Kidney (tissue), 13 donors: ENCODE measurements at regions not wholly inside any gene's neighbourhood (a gene's known extent, or its start where the extent isn't known, plus 50 kb on each side); places are given as distances from the start of the nearest gene placed in this dataset.

Experiments used
- DNase-seq, 5 donors: peaks; one replicate each; pipeline ENCODE4 v3.0.0-alpha.2; 2013 to 2020
- FAIRE-seq: peaks from 2 replicates; lab custom pipeline; 2012; peaks lifted over from hg19 to GRCh38; lab: Jason Lieb, UNC
- H3K27ac ChIP-seq, 2 donors: one replicate each; pipeline ENCODE4 v1.7.0; 2013; ENCODE audit warnings: low read depth in 2 of 2, low read length in 2 of 2, inconsistent platforms in 1 of 2
- H3K27me3 ChIP-seq: one replicate; pipeline ENCODE4 v1.7.1; 2013; ENCODE audit warnings: low read length, inconsistent platforms; ENCODE audit not compliant: control insufficient read depth, insufficient read depth
- H3K36me3 ChIP-seq, 3 donors: one replicate each; pipeline versions ENCODE4 v1.7.0 to v1.7.1; 2013; ENCODE audit warnings: low read length in 3 of 3, control low read depth in 1 of 3, inconsistent platforms in 1 of 3; ENCODE audit not compliant: insufficient read depth in 3 of 3, control insufficient read depth in 2 of 3
- H3K4me1 ChIP-seq, 3 donors: one replicate each; pipeline versions ENCODE4 v1.7.0 to v1.7.1; 2013; ENCODE audit warnings: low read length in 3 of 3, inconsistent platforms in 1 of 3, low read depth in 1 of 3; ENCODE audit not compliant: control insufficient read depth in 2 of 3, insufficient read depth in 2 of 3
- H3K4me3 ChIP-seq, 3 donors: one replicate each; pipeline versions ENCODE4 v1.7.0 to v1.8.1; 2013; ENCODE audit warnings: low read length in 3 of 3, control low read depth in 1 of 3, inconsistent platforms in 1 of 3
- H3K9ac ChIP-seq, 3 donors: one replicate each; pipeline versions ENCODE4 v1.7.0 to v1.7.1; 2013; ENCODE audit warnings: low read length in 3 of 3, control low read depth in 1 of 3, inconsistent platforms in 1 of 3
- H3K9me3 ChIP-seq, 3 donors: one replicate each; pipeline versions ENCODE4 v1.7.0 to v1.7.1; 2013; ENCODE audit warnings: low read length in 3 of 3, control low read depth in 1 of 3, inconsistent platforms in 1 of 3; ENCODE audit not compliant: control insufficient read depth in 2 of 3, insufficient read depth in 1 of 3
- intact Hi-C: fragments of 100-400 bp; cut with DNase I; formaldehyde crosslinking; loops from one replicate; pipeline ENCODE4 v1.11.1; 2022
- TF ChIP-seq, protein P1 (sequence below): IDR thresholded peaks from 3 replicates; pipeline ENCODE4 v1.5.1; 2012; ENCODE audit warnings: mild to moderate bottlenecking, moderate library complexity, borderline replicate concordance; ENCODE audit not compliant: insufficient read depth; ENCODE audit errors: extremely low read depth
- donor health status: control.
- donor health status: control.
- donor health status: control.
- donor health status: control.
- donor health status: control.
- donor health status: DM: yes; HTN: yes; CAD: no.
- donor health status: Normal renal cell carcinoma (clear cell type).

DNA sequence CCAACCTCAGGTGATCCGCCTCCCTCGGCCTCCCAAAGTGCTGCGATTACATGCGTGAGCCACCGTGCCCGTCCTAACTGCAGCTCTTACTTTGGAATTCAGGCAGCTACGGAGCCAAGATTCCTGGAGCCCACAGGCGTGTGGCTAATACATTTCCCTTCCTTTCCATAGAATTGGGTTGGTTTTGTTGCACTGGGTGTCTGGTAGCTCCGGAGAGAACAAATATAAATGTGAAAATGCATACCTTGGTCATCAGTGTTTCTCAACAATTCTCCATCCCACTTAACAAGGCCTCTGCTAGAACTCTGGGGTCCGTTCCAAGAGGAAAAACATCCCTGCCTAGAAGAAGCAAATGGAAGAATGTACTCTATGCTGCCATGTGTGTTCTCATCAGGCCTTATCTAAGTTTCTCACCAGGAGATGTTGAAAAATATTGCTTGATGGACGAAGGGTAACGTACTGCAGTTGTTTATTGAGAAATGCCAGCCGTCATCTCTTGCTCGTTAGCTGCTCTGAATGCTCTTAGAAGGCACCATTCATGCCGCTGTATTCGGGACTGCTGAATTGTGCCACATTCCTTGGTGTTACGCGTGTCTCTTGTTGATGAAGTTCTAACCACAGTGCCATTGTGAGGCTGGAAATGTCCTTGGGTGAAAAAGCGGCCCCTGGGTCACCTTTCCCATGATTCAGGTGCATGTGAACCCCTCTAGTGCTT is 50.5 kb upstream of the CD99 start:
- no peak overlapping the region for H3K9ac ChIP-seq
- DNase-seq (no peak), FAIRE-seq (no peak)
- H3K9me3 ChIP-seq: no peaks in the 10 kb centered on the region
- no peaks in the 10 kb centered on the region for H3K4me1 ChIP-seq
- no peak overlapping the region for H3K27ac ChIP-seq
- no peak overlapping the region for H3K4me3 ChIP-seq
- TF ChIP-seq, protein P1, sequence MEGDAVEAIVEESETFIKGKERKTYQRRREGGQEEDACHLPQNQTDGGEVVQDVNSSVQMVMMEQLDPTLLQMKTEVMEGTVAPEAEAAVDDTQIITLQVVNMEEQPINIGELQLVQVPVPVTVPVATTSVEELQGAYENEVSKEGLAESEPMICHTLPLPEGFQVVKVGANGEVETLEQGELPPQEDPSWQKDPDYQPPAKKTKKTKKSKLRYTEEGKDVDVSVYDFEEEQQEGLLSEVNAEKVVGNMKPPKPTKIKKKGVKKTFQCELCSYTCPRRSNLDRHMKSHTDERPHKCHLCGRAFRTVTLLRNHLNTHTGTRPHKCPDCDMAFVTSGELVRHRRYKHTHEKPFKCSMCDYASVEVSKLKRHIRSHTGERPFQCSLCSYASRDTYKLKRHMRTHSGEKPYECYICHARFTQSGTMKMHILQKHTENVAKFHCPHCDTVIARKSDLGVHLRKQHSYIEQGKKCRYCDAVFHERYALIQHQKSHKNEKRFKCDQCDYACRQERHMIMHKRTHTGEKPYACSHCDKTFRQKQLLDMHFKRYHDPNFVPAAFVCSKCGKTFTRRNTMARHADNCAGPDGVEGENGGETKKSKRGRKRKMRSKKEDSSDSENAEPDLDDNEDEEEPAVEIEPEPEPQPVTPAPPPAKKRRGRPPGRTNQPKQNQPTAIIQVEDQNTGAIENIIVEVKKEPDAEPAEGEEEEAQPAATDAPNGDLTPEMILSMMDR: no peak
- intact Hi-C loops: loop anchor here (10.0 kb wide), 1 partner anchor 174 kb away; no protein-coding TSS in a partner anchor
- H3K27me3 ChIP-seq: no peaks in the 10 kb centered on the region
- H3K36me3 ChIP-seq: peaks cover 2 to 11% (median 10%) of the 10 kb centered on the region in 3 donors

DNA sequence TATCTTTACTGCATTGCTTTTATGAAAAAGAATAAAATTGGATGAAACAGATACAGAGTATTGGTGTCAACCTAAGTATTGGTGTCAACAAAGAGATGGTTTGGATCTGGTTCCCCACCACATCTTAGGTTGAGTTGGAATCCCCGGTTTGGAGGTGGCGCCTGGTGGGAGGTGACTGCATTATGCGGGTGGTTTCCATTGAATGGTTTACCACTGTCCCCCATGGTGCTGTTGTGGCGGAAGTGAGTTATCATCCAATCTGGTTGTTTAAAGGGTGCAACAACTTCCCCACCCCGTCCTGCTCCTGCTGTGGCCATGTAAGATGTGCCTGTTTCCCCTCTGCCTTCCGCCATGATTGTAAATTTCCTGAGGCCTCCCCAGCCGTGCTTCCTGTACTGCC is 52.8 kb upstream of the CD99 start:
- intact Hi-C loops: no loop called here
- DNase-seq (no peak), FAIRE-seq (no peak)
- Histone ChIP-seq H3K27ac (no peak overlapping the region), H3K36me3 (peaks cover 2 to 11% (median 10%) of the 10 kb centered on the region in 3 donors), H3K4me1 (no peaks in the 10 kb centered on the region), H3K9ac (no peak overlapping the region), H3K4me3 (no peak overlapping the region), H3K27me3 (no peaks in the 10 kb centered on the region), H3K9me3 (no peaks in the 10 kb centered on the region)
- TF ChIP-seq, protein P1: no peak

DNA sequence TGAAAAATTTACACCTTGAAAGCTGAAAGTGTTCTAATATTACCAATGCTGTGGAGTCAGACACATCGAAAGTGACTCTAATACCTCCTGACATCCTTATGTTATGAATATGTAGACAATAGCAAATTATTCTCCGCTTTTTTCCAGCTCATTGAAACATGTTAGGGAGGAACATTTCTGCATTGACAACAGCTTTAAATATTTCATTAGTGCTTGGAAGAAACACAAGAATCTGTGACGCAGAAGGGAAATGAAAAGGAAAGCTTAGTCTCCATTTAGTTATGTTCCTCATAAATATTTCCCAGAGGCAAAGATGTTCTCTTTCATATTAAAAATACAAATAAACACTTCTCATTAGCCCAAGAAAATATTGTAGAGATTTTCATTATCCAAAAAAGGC is 55.8 kb upstream of the CD99 start:
- Histone ChIP-seq H3K27ac (no peak overlapping the region), H3K9ac (no peak overlapping the region), H3K36me3 (peaks cover 2 to 8% (median 7%) of the 10 kb centered on the region in 3 donors), H3K4me3 (no peak overlapping the region), H3K9me3 (no peaks in the 10 kb centered on the region), H3K4me1 (no peaks in the 10 kb centered on the region), H3K27me3 (no peaks in the 10 kb centered on the region)
- TF ChIP-seq, protein P1: no peak
- peak in 1 of 5 donors; percentile 58 for DNase-seq
- FAIRE-seq: no peak
- intact Hi-C loops: no loop called here
